ENCODE measurements at regions not wholly inside any gene's neighbourhood (a gene's known extent, or its start where the extent isn't known, plus 50 kb on each side); places are given as distances from the start of the nearest gene placed in this dataset.
"Not testable (repeated sequence)": the region's sequence is repeated elsewhere in the genome, so short reads cannot be mapped to it uniquely, and the experiment has no call there.

DNA sequence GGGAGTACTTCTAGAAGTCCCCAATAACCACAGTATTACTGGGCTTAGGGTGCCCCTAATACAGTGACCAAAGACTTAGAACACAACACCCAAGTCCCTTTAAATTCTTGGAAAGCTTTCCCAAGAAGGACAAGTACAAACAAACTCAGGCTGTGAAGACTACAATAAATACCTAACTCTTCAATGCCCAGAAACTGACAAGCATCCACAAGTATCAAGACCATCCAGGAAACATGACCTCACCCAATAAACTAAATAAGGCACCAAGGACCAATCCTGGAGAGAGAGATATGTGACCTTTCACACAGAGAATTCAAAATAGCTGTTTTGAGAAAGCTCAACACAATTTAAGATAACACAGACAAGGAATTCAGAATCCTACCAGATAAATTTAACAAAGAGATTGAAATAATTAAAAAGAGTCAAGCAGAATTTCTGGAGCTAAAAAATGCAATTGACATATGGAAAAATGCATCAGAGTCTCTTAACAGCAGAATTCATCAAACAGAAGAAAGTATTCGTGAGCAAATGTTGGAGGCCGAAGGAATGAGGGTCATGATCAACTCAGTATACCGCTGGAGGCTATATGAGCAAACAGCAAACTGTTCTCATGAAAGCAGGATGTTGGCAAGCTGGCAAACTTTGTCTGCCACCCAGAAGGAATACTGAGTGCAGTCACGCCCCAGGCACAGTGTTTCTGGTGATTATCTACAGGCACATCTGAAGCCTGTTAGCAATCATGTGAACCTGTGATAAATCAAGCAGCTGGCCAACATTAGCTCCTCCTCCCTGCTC is 87.0 kb upstream of the NECTIN3 start:
- DNase-seq = no peak

DNA sequence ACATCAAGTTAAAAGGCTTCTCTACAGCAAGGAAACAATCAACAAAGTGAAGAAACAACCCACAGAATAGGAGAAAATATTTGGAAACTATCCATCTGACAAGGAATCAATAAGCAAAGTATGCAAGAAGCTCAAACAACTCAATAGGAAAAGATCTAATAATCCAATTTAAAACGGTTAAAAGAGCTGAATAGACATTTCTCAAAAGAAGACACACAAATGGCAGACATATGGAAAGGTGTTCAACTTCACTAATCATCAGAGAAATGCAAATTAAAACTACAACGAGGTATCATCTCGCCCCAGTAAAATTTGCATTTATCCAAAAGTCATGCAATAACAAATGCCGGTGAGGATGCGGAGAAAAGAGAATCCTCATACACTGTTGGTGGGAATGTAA is 82.2 kb upstream of the NECTIN3 start:
- DNase-seq = no peak

DNA sequence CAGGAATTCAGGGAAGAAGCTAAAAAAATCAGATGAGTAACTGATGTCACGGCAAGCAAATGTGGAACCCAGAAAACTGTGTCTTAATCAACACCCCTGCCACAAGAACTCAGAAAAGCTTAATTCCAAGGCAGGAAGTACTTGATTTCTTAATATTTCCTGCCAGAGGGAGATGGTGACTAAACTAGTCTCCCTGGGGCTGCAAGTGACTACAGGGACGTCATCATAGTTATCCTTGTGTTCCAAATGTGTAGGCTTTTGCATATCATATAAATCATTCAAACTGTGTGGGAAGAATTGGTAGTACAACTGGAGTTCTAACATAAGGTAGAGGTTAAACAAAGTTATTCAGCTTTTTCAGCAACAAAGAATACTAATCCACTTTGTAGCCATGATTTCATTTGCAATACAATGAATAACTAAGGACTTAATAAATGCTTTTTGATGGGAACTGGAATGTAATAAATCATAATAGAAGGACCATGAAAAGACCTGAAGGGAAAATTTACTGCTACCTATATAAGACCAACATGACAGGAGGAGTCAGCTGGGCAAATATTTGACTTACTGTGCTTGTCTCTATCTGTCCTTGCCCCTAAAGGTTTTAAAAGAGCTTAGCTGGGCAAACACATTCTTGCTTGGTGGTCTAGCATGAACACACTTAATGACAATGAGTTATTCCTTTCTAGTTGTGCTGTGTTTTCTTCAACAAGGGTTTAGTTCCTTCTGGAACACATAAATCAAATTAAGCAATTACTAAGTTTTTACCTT is 76.0 kb upstream of the NECTIN3 start:
- no peak for DNase-seq

DNA sequence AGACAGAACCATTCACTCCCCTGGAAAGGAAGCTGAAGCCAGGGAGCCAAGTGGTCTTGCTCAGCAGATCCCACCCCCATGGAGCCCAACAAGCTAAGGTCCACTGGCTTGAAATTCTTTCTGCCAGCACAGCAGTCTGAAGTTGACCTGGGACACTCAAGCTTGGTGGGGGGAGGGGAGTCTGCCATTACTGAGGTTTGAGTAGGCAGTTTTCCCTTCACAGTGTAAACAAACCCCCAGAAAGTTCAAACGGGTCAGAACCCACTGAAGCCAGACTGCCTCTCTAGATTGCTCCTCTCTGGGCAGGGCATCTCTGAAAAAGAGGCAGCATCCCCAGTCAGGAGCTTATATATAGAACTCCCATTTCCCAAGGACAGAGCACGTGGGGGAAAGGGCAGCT is 72.8 kb upstream of the NECTIN3 start:
- not testable (repeated sequence) for DNase-seq

DNA sequence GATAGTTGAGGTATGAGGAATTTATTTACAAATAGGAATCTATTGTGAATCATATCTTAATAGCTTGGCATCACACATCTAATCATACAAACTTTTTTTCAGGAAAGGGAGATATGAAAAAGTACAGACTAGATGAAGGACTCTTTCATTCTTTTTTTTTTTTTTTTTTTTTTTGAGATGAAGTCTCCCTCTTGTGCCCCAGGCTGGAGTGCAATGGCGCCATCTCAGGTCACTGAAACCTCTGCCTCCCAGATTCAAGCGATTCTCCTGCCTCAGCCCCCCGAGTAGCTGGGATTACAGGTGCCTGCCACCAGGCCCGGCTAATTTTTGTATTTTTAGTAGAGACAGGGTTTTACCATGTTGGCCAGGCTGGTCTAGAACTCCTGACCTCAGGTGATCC is 65.1 kb upstream of the NECTIN3 start:
- not testable (repeated sequence) for DNase-seq

DNA sequence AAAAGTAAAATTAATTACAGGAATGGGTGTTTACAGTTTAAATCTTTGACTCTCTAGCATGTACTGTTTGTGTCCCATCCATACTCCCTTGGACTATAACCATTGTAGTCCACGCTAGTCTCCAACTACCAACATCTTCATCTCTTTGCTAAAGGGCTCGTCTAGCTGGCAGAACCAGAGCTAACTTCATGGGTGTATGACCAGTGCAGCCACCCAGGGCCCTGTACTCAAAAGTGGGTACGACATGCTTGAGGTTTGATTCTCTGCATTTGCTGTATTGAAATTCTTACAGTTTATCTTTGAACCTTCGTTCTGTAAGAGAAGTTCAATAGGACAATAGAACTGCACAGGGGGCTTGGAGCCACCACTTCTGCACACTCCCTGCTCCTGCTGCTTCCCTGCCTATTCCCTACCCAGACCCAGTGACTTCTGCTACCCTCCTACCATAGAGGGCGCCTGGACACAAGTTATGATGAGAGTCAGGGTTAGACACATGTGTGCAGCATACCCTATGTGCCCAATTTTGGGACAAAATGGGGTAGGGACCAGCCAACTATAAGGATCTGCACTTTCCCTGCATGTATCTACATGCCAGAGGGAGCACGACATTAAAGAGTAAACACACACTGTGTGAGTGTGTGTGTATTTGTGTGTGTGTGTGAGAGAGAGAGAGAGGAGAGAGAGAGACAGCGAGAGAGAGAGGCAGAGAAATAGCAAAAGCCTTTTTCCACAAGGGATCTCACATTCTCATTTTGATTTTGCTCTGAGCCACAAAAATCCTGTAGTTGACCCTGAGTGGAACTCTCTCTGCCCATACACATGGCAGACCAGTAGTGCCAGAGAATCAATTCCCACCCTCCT is 59.0 kb upstream of the NECTIN3 start:
- DNase-seq = no peak
